Testis (tissue), 2 donors: ENCODE measurements at regions not wholly inside any gene's neighbourhood (a gene's known extent, or its start where the extent isn't known, plus 50 kb on each side); places are given as distances from the start of the nearest gene placed in this dataset.

Source experiments
- DNase-seq: peaks from one replicate; pipeline ENCODE4 v3.0.0-alpha.2; 2019
- H3K27ac ChIP-seq, 2 donors: fragments of 200-600 bp; sonication (generic); one replicate each; pipeline ENCODE4 v1.5.1; 2019
- H3K27me3 ChIP-seq: fragments of 200-600 bp; sonication (generic); one replicate; pipeline ENCODE4 v1.5.1; 2019
- H3K36me3 ChIP-seq: fragments of 200-600 bp; sonication (generic); one replicate; pipeline ENCODE4 v1.5.1; 2017; ENCODE audit warnings: low read depth; ENCODE audit errors: missing control alignments
- H3K4me1 ChIP-seq: fragments of 200-600 bp; sonication (generic); one replicate; pipeline ENCODE4 v1.5.1; 2019
- H3K4me3 ChIP-seq, 2 donors: fragments of 200-600 bp; sonication (generic); one replicate each; pipeline ENCODE4 v1.5.1; 2017 to 2019
- H3K9me3 ChIP-seq: fragments of 200-600 bp; sonication (generic); one replicate; pipeline ENCODE4 v1.5.1; 2017
- POLR2A ChIP-seq: fragments of 450-650 bp; IDR thresholded peaks from one replicate; pipeline ENCODE4 v1.6.1; 2017; ENCODE audit warnings: antibody characterized with exemption, mild to moderate bottlenecking, moderate library complexity
- WGBS, 2 donors: methylation state at CpG; one replicate each; pipeline ENCODE4 v1.1.5; 2018; 5-methylcytosine and 5-hydroxymethylcytosine counted together
- intact Hi-C: fragments of 100-400 bp; cut with DNase I; formaldehyde crosslinking; loops from one replicate; pipeline ENCODE4 v1.15.1; 2023; ENCODE audit warnings: low total_unique reads
- TF ChIP-seq, protein P1 (sequence below), 3 experiments: fragments of 450-650 bp in 2 of 3; fragments of 200-600 bp in 1 of 3; sonication (generic) in 1 of 3; IDR thresholded peaks; one replicate each; pipeline ENCODE4 v1.5.1; 2016 to 2019; ENCODE audit warnings: antibody characterized with exemption in 3 of 3, mild to moderate bottlenecking in 2 of 3, moderate library complexity in 1 of 3

DNA sequence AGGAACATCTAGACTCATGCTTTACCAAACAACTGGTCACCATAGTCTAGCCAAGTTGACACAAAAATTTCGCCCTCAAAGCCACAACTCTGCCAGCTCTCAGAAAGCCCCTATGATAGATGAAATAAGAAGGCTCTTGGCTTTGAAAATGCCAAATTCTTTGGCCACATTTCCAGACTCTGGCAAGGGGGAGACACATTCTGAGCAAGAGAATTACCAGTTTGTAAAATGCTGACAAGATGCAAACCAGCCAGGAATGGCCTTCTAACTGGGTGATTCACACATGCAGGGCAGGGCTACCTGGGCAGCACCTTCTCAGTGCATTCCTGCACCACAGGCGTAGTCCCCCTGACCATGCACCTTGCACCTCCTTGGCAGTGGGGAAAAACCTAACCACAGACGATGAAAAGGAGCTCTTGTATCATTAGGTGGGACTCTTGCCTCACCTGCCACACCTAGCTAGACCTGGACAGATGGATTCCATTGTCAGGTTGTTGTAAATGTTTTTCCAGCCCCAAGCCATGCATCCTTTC lies 77.4 kb upstream of the CPEB2 start:
- intact Hi-C loops = no loop called here
- no peaks in the 10 kb centered on the region for H3K4me1 ChIP-seq
- no peak overlapping the region for H3K4me3 ChIP-seq
- no peaks in the 10 kb centered on the region for H3K27me3 ChIP-seq
- no peaks in the 10 kb centered on the region for H3K9me3 ChIP-seq
- no peaks in the 10 kb centered on the region for H3K36me3 ChIP-seq
- WGBS, 2 donors = 84 to 86% methylated on average over 2 to 3 of the region's 3 CpGs
- TF ChIP-seq, protein P1, sequence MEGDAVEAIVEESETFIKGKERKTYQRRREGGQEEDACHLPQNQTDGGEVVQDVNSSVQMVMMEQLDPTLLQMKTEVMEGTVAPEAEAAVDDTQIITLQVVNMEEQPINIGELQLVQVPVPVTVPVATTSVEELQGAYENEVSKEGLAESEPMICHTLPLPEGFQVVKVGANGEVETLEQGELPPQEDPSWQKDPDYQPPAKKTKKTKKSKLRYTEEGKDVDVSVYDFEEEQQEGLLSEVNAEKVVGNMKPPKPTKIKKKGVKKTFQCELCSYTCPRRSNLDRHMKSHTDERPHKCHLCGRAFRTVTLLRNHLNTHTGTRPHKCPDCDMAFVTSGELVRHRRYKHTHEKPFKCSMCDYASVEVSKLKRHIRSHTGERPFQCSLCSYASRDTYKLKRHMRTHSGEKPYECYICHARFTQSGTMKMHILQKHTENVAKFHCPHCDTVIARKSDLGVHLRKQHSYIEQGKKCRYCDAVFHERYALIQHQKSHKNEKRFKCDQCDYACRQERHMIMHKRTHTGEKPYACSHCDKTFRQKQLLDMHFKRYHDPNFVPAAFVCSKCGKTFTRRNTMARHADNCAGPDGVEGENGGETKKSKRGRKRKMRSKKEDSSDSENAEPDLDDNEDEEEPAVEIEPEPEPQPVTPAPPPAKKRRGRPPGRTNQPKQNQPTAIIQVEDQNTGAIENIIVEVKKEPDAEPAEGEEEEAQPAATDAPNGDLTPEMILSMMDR (IDR thresholded peaks at IDR 0.05) = no peak
- TF ChIP-seq POLR2A = no peak
- DNase-seq = no peak
- H3K27ac ChIP-seq = no peak overlapping the region

DNA sequence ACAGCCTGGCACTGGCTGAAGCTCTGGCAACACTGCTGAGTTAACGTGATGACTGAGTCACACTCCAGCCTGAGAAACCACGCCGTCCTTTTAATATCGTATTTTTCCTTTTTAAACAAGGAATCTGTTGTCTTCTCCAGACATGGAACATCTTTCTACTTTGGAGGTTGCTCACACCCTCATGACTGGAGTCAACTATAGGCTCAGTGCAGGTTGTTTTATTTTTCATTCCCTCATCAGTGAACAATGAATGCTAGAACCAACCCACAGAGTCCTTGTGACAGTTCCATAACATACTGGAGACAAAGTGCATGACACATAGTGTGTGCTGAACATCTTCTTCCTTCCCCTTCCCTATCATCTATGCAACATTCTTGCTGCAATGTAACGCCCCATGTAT lies 76.8 kb upstream of the CPEB2 start:
- Histone ChIP-seq H3K4me1 (no peaks in the 10 kb centered on the region), H3K9me3 (no peaks in the 10 kb centered on the region), H3K4me3 (no peak overlapping the region), H3K27ac (no peak overlapping the region), H3K27me3 (no peaks in the 10 kb centered on the region), H3K36me3 (no peaks in the 10 kb centered on the region)
- intact Hi-C loops = no loop called here
- TF ChIP-seq, protein P1 (IDR thresholded peaks at IDR 0.05) = no peak
- 84 to 89% methylated on average over 5 of the region's 5 CpGs for WGBS, 2 donors
- no peak for DNase-seq

DNA sequence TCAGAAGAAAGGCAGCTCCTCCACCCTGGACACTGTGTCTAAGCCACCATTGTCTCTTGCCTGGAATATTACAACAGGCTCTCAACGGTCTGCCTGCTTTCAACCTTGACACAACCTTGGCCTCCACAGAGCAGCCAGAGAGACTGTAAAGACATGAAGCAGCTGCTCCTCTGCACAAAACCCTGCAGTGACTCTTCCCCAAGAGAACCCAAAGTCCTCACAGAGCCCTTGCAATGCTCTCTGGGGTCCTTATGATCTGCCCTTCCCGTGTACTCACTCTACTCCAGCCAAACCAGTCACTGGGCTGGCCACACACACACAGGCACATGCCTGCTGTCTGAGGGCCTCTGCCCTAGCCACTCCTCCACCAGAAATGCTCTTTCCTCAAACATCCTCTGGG lies 75.9 kb upstream of the CPEB2 start:
- intact Hi-C loops = no loop called here
- Histone ChIP-seq H3K27me3 (no peaks in the 10 kb centered on the region), H3K9me3 (no peaks in the 10 kb centered on the region), H3K36me3 (no peaks in the 10 kb centered on the region), H3K27ac (no peak overlapping the region), H3K4me1 (no peaks in the 10 kb centered on the region), H3K4me3 (no peak overlapping the region)
- 24 to 33% methylated on average over 1 to 2 of the region's 2 CpGs for WGBS, 2 donors
- no peak for TF ChIP-seq POLR2A
- TF ChIP-seq, protein P1 (IDR thresholded peaks at IDR 0.05) = no peak
- peak; percentile 19 for DNase-seq

DNA sequence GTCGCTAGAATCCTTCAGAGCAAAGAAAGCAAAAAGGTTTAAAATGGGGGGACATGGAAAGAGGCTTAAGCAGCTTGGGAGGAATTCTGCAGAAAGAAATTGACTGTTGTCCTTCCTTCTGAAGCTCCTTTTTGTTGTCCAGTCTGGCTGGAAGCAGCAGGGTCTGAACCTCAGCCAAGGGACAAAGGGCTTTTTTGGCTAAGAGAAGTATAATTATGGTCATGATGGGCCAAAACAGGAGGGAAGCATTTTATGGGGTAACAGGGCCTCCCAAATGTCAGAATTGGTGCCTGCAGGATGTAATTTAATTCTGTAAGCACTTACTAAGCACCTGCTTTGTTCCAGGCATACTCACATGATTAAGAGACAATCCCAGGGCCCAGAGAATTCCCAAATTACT lies 74.2 kb upstream of the CPEB2 start:
- Histone ChIP-seq H3K36me3 (no peaks in the 10 kb centered on the region), H3K27me3 (no peaks in the 10 kb centered on the region), H3K4me1 (no peaks in the 10 kb centered on the region), H3K27ac (no peak overlapping the region), H3K9me3 (no peaks in the 10 kb centered on the region), H3K4me3 (no peak overlapping the region)
- 63 to 91% methylated on average over 1 of the region's 1 CpG for WGBS, 2 donors
- intact Hi-C loops = no loop called here
- DNase-seq = no peak
- TF ChIP-seq, protein P1 (IDR thresholded peaks at IDR 0.05) = no peak
- TF ChIP-seq POLR2A = no peak

DNA sequence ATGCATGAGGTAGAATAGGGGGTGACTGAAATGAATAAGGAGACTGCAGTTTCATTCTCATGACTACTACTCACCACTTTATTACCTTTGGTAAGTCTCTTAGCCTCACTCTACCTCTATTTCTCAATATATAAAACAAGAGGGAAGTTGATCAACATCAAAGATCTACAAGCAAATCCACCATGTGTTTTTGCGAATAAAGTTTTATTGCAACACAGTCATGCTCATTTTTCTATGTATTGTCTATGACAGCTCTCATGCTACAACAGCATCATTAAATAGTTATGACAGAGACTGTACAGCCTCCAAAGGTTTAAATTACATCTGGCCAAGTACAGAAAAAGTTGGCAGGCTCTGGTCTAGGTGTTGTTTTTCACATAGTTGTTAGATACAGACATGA lies 72.6 kb upstream of the CPEB2 start:
- Histone ChIP-seq H3K36me3 (no peaks in the 10 kb centered on the region), H3K4me1 (no peaks in the 10 kb centered on the region), H3K9me3 (no peaks in the 10 kb centered on the region), H3K27me3 (no peaks in the 10 kb centered on the region), H3K4me3 (no peak overlapping the region), H3K27ac (no peak overlapping the region)
- no peak for TF ChIP-seq POLR2A
- TF ChIP-seq, protein P1 (IDR thresholded peaks at IDR 0.05) = no peak
- DNase-seq = no peak
- WGBS, 2 donors = 95 to 100% methylated on average over 1 of the region's 1 CpG
- intact Hi-C loops = no loop called here
